HG03442 (cell line): ENCODE measurements at regions not wholly inside any gene's neighbourhood (a gene's known extent, or its start where the extent isn't known, plus 50 kb on each side); places are given as distances from the start of the nearest gene placed in this dataset.
"Not testable (repeated sequence)": the region's sequence is repeated elsewhere in the genome, so short reads cannot be mapped to it uniquely, and the experiment has no call there.

Source experiments
- ATAC-seq: cut with Tn5 transposase; IDR thresholded peaks from one replicate; pipeline ENCODE4 v1.9.1; 2021; ENCODE audit warnings: mild to moderate bottlenecking, moderate library complexity; ENCODE audit not compliant: unreplicated experiment

DNA sequence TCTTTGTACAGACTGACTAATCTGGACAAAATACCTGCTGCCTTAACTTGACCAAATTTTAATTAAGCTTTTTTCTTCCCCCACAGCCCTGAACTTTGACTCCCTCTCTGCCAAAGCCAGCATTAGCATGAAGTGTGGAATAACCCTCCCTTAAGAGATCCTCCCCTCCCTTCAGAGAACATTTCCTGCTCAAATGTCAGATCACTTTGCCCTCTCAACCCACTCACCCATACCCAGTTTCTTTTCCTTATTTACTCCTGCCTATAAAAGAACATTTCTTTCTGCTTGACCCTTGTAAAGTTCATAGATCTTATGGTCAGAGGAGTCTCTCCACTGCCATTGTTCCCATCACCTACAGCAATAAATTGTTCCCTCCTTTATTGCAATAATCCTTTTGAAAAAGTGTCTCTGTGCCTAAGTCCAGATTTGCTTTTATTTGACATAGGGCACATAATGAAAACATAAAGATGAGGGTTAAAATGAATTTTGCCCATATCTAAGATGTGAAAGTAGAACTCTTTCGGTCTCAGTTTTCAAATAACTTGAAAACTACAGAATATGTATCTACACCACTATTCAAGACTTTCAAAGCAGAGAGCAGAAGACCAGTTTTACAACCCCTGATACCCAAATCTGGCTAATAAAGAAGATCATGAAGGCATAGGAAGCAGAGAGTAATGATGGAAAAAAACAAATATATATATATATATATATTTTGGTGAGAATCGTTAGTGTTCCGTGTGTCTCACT lies 289.7 kb upstream of the ANXA10 start:
- no peak for ATAC-seq

DNA sequence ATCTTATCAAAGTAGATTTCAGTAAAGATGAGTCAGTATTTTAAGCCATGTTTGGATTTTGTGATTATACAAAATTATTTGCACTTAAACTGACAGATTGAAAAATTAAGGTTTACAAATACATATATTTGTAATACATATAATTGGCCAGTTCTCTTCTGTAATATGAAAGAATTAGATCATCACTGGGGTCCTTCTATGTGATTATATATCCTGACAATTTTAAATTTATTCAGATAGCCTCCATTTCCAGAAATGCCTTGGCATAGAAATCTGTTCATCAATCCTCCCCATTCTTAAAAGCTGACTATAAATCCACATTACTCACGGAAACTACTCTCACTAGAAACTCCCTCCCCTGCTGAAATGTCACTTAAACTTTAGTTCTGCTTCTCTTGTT lies 280.4 kb upstream of the ANXA10 start:
- ATAC-seq, result no peak

DNA sequence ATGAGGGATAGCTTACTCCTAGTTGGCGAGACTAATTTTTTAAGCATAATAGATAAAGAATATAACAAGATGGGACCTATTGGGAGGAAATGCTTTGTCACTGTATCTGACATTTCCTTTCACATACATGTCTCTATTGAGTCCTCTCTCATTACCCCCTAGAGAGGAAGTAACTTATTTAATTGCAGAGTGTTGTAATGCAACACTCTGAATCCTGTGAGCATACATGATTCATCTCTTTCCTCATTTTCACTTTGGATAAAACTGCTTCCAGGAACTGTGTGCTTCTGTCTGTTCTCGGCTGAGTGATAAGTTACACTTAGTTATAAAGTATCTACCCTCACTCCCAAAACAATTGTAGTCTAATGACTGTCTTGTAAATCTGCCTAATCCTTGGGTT lies 266.1 kb upstream of the ANXA10 start:
- ATAC-seq, result no peak

DNA sequence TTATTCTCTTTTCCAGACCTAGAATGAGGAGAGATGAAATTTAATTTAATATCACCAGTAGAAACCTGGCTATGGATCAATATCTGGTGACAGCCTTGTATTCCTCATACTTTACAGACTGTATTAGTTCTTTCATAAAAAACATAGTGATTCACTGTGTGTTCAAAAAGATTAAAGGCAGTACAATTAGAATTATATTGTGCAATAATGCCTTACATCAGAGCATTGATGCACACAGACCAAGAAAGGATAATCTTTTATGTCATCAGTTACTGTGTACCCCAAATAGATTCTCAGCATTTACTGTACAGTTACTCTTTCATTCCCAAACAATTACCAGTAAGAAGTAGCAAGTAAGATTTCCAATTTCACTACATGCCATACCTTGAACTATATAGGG lies 260.5 kb upstream of the ANXA10 start:
- no peak for ATAC-seq

DNA sequence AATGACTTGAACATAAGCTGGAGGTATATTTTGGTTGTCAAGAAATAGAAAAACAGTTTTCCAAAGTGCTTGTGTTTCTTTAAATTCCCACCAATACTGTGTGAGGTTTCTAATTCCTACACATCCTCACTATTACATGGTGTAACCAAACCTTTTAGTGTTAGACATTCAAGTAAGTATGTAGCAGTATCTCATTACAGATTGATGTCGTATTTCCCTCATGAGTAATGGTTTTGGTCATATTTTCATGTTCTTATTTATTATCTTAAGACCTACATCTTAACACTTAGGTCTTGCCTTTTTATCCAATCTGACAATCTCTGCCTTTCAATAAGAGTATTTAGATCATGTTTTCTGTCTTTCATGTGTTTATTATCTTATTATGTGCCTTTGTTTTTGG lies 253.7 kb upstream of the ANXA10 start:
- no peak for ATAC-seq

DNA sequence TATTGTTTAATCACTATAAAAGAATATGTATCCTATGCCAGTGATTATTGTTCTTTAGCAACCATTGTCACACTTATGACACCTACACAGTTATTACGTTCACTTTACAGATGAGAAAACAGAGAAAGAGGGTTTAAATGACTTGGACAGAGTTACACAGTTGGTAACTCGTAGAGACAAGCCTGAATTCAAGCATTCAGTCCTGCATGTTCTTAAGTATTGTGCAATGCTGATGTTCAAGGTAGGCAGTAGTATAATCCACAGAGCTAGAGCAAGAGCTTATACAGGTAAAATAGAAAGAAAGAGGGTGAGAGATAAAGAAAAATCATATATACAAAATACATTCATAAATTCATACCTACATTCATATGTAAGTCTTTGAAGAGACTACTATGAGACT lies 249.8 kb upstream of the ANXA10 start:
- no peak for ATAC-seq

DNA sequence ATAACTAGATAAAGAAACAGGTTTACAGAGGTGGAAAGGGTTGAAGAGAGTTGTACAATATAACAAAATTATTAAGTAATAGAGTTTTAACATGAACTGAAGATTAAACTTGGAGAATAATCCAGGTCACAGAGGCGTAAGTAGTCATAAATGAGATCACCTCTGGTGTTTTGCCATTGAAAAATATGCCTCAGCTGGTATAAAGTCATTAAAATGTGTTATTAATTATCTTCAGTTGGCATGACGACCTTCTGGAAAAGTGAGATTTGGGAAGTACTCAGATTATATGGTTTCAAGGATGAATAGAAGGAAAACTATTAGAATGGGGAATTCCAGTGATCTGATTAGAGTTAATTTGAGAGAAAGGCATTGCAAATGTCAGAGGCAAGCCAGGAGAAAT lies 237.5 kb upstream of the ANXA10 start:
- ATAC-seq, result no peak

DNA sequence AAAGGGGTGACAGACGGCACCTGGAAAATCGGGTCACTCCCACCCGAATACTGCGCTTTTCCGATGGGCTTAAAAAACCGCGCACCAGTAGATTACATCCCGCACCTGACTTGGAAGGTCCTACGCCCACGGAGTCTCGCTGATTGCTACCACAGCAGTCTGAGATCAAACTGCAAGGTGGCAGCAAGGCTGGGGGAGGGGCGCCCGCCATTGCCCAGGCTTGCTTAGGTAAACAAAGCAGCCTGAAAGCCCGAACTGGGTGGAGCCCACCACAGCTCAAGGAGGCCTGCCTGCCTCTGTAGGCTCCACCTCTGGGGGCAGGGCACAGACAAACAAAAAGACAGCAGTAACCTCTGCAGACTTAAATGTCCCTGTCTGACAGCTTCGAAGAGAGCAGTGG lies 234.2 kb upstream of the ANXA10 start:
- not testable (repeated sequence) for ATAC-seq

DNA sequence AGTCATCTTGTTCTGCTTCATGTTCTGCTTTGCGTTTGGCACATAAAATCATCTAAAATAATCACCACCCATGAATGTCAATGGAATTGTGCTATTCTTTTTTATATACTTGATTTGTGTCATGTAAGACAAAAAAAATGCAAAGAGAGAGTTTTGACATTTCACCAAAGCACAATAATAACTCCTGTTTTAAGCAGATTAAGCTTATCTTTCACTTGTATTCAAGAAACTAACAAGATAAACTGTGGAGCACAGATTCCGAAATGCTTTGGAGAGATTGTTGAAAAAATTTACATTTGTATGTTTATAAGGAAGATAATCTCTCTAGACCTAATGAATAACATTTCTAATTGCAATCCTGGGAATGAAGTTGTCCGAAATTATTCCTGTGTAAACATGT lies 225.1 kb upstream of the ANXA10 start:
- no peak for ATAC-seq

DNA sequence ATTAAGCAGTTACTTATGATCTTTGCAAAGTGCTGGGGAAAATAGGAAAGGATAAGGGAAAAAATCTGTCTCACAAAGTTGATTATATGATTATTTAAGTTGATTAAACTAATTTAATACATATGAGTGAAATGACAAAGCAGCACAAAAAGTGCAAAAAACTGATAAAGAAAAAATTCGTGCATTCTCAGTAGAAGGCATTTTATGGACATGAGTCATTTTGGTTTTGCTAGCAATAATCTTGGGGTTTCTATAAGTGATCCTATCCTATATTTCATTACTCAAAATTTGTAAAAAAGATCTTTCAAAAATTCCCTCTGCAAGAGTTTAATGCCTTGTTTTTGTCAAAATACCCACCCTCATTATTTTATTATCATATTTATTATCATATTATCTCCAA lies 224.2 kb upstream of the ANXA10 start:
- no peak for ATAC-seq

DNA sequence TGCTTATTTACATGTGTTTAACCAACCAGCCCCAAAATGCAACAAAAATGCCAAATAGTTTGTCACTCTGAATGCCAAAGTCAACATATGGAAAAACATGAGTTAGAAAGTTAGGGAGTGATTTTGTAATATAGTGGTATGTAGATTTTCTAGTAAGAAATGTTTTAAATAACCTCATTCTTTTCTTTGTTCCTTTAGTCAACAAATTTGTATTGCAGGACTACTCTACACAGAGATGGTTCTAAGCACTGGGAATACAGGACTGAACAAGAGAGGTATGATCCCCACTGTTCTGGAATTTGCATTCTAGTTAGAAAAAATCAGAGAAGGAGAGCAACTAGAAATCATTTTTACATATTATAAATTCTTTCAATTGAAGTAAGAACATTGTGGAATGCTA lies 218.8 kb upstream of the ANXA10 start:
- no peak for ATAC-seq

DNA sequence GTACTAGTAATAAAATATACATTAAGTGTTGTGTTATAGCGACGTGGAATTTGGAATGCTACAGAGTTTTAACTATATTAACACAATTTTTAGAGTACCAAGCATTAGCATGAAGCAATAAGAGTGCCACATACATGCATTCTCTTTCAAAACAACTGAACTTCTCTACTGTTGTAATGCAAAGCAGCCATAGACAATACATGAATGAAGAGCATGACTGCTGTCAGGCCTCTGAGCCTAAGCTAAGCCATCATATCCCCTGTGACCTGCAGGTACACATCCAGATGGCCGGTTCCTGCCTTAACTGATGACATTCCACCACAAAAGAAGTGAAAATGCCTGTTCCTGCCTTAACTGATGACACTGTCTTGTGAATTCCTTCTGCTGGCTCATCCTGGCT lies 216.2 kb upstream of the ANXA10 start:
- ATAC-seq, result not testable (repeated sequence)

DNA sequence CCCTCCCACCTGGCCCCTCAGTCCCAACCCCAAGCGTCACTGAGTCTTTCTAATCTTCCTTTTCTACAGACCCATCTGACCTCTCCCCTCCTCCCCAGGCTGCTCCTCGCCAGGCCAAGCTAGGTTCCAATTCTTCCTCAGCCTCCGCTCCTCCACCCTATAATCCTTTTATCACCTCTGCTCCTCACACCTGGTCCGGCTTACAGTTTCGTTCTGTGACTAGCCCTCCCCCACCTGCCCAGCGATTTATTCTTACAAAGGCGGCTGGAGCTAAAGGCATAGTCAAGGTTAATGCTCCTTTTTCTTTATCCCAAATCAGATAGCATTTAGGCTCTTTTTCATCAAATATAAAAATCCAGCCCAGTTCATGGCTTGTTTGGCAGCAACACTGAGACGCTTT lies 214.5 kb upstream of the ANXA10 start:
- not testable (repeated sequence) for ATAC-seq

DNA sequence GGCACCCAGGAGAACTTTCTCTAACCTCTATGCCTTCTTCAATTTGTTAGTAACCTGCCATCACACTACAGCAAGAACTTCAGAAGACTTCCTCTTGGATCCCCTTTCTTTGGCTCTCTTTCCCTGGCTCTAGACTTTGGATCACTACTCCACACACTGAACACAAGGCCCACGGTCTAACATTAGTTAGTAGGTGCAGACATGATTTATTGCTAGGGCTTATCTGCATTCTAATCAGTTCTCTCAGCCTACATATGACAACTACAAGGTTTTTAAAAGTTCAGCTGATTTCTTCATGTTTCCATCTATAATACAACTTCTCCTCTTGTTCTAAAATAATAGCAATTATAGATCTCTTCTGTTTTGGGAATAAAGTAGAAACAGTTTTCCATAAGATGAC lies 209.1 kb upstream of the ANXA10 start:
- ATAC-seq, result no peak

DNA sequence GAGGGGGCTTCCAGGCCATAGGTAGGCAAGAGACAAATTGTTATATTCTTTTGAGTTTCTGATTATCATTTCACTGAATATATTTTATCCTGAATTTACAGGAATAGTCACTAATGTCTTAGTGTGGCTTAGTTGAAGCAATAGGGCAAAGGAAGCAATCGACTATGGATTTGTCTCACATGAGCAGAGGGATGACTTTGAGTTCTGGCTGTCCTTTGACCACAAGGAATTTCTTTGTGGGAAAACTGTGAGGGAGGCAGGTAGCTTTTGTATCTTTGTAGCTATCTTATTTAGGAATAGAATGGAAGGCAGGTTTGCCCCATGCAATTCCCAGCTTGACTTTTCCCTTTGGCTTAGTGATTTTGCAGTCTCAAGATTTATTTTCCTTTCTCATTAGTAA lies 207.3 kb upstream of the ANXA10 start:
- ATAC-seq, result no peak

DNA sequence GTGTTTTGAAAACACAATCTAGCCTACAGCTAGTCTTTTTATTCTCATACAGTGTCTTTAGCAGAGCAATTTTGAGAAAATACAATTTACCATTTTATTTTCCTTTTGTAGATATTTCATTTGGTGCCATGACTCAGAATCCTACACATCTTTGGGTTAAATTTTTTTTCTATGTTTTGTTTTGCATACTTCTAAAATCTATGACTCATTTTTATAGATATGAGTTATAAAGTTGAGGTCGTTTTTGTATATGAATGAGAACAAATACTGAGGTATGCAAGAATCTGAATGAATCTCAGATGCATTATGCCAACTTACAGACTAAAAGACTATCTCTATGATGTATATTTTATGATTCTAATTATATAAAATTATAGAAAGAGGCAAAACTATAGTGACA lies 206.5 kb upstream of the ANXA10 start:
- no peak for ATAC-seq

DNA sequence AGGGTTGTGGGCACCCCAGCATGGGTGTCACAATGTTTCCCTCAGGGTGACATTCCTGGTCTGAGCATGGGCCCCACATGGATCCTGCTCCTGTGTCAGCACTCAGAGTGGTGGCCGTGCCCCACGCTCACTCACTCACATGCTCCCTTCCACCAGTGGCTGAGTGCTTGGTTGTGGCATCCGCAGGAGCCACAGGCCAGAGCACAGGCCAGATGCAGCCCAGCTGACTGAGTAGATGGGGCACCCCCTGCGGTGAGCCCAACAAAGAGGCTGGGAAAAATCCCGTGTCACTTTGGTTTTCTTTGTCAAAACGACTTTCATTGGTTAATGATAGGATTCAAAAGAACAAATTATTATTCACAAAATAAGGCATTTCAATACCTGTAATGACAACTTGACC lies 204.6 kb upstream of the ANXA10 start:
- ATAC-seq, result no peak

DNA sequence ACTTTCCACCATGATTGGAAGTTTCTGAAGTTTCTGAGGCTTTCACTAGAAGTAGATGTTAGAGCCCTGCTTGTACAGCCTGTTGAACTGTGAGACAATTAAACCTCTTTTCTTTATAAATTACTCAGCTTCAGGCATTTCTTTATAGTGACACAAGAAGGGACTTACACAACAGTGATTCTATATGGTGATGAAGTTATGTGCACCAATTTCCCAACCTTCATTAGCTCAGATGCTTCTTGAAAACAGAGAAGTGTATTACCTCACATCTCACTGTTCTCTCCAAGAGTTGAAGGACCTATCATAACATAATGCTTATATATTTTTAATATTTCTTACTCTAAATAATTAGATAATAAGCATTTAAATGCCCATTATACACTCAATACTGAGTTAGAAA lies 202.1 kb upstream of the ANXA10 start:
- no peak for ATAC-seq

DNA sequence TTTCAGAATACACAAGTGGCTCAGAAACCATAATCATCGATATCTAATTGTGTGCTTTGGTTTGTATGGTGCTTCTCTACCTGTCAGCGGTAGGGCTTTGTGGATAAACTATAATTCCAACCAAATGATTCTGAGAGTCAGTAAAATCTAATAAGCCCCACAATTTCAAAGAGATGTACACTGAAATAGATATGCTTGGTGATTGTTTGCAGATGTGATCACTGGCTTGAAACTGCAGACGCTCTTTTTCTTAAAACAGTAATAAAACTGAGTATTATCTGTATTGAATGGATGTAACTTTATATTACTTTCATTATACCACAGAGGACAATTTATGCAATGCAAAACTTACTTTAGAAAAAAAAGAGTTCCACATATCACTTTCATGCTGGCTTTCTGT lies 198.8 kb upstream of the ANXA10 start:
- no peak for ATAC-seq

DNA sequence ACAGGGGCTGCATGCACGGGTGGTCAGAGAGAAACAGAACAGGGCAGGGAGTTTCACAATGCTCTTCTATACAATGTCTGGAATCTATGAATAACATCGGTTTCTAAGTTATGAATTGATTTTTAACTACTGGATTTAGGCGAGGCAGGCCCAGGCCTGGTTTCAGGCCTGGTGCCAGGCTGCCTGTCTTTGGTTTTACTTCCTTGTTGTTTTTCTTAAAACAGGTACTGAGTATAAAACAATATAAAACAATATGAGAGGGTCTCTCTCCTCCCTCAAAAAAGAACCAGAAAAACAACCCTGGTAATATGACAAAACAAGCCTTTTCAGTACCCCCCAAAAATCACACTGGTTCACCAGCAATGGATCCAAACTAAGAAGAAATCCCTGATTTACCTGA lies 196.1 kb upstream of the ANXA10 start:
- not testable (repeated sequence) for ATAC-seq

DNA sequence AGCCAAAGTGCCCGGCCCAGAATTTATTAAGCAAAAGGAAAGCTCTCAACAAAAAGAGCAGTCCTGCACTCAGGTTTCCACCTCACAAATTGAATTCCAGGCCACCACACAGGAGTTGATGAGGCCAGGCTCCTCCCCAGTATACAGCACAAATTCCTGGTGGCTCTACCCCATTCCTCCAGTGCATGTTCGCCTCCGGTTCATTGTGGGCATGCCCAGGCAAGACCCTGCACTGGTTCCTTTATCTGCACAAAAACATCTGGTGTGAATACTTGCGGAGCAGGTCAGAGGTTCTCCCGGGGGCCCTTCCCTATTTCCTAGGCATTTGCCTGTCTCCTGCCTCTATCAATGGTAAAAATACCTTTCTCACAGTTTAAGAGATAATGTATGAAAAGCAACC lies 195.2 kb upstream of the ANXA10 start:
- ATAC-seq, result peak; percentile 64

DNA sequence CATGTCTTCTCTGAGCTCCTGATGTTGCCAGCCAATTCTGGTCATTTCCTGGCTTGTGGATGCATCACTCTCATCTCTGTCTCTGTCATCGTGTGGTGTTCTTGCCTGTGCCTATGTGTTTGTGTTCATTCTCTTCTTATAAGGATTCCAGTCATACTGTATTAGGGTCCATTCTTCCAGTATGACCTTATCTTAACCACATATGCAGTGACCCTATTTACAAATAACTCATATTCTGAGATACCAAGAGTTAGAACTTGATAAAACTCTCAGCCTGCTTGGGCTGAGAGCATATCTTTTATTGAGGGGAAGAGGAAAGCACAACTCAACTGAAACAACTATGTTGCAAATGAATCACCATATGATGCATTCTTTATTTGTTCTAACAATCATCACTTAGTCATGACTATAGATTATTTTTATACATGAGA lies 189.0 kb upstream of the ANXA10 start:
- ATAC-seq, result no peak

DNA sequence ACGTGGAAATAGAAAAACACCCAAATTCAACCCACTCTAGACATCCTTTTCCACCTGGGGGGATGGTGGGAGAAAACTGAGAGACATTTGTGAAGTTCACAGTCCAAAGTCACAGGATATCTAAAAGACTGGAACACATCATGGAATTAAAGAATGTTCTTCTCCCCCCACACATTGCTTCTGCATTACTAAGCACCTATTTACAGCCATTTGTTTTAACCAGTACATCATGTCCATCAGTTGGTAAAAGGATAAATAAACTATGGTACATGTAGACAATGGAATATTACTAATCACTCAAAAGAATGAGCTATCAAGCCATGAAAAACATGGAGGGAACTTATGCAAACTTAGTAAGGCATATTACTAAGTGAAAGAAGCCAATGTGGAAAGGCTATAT lies 185.5 kb upstream of the ANXA10 start:
- ATAC-seq, result no peak
